GM21825 (cell line): ENCODE measurements at regions not wholly inside any gene's neighbourhood (a gene's known extent, or its start where the extent isn't known, plus 50 kb on each side); places are given as distances from the start of the nearest gene placed in this dataset.
"Not testable (repeated sequence)": the region's sequence is repeated elsewhere in the genome, so short reads cannot be mapped to it uniquely, and the experiment has no call there.

Experiments used
- ATAC-seq: cut with Tn5 transposase; IDR thresholded peaks from one replicate; pipeline ENCODE4 v1.9.1; 2021; ENCODE audit warnings: mild to moderate bottlenecking, moderate library complexity; ENCODE audit not compliant: unreplicated experiment

DNA sequence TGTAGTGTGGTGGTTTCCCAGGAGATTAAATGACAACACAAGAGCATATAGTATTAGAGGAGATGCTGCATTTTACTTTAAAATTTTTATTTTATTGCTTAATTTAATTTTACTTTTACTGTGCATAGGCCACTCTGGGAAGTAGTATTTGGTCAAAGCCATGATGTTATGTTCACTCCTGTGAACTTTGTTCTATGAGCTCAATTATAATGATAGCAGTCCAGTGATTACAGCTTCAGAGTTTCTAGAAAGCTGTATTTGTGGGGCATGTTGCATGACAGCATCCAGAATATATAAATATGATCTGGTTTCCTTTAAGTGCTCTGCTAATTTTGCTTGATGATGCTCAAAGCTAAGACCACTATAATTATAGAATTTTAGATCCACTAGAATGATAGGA lies 338.6 kb downstream of the NSUN3 start:
- ATAC-seq, result no peak

DNA sequence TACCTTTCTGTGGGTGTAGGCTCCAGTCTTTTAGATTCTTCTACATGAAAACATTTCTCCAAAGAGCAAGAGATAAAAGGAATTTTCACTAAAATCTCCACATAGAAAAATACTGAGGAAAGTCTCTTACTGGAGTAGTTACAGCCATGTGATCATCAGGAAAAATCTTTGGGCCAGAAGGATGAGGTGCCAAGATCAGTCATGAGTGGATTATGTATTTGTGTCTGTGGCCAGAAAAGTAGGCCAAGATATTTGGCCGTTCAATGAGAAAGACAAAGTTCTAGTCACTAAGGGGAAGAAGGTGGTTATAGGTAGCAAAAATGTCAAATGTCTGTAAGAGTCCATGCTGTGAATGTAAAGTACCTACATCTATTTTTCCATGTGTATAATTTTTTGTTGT lies 339.3 kb downstream of the NSUN3 start:
- no peak for ATAC-seq

DNA sequence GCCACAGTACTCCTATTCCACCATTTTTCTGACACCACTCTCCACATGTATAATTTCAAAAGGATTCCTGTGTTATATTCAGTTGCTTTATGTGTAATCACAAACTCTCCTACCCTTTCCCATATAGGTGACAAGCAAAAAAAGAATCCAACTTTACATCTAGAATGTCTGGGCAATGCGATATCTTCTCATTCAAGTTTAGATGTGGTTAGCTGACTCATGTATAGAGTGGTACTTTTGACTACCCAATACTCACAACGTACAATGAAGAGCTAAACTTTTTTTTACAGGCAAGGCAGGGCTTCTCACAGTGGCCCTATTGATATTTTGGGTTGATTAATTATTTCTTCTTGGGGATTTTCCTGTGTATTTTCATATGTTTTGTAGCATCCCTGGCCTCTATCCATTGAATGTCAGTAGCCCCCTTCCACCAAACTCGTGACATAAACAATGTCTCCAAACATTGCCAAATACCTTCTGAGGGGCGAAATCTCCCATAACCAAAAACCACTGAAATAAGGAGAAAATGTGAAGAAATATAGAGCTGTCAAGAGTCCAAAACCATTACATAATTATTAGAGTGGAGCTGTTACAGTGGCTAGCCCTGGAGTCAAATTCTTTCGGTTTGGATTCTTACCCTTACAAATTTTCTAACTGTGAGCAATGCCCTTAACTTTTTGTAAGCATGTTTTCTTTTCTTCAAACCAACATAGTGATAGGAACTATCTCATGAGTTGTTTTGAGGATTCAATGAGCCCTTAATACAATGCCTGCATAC lies 342.6 kb downstream of the NSUN3 start:
- no peak for ATAC-seq

DNA sequence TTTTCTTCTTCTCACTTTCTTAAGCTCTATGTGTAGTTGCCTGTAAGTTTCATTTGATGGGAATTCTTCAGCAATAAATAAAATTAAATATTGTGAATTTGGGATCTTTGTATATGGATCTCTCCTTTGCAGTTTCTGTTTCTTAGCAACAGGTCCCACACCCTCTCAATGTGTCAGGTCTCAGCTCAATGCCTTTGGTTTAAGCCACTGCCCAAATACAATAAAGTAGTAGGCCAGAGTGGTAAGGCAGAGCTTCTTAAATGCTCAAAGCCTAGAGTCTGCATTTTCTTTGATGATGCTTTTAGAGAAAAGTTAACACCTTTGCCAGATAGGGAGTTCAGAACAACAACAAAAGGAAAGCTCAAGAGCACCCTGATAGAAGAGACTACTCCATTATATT lies 343.7 kb downstream of the NSUN3 start:
- ATAC-seq, result no peak

DNA sequence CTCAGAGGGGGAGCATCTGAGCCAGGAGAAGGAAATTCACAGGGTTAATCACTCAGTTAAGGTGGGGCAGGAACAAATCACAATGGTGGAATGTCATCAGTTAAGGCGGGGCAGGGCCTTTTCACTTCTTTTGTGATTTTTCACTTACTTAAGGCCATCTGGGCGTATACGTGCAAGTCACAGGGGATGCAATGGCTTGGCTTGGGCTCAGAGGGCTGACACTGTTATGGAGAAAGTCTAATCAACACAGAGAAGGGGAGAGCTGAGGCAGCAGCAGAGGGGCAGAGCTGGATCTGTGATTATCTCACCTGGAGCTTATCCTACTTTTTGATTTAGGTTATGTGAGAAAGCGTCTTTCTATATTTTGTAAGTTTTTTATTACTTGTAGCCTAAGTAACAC lies 350.1 kb downstream of the NSUN3 start:
- ATAC-seq, result not testable (repeated sequence)

DNA sequence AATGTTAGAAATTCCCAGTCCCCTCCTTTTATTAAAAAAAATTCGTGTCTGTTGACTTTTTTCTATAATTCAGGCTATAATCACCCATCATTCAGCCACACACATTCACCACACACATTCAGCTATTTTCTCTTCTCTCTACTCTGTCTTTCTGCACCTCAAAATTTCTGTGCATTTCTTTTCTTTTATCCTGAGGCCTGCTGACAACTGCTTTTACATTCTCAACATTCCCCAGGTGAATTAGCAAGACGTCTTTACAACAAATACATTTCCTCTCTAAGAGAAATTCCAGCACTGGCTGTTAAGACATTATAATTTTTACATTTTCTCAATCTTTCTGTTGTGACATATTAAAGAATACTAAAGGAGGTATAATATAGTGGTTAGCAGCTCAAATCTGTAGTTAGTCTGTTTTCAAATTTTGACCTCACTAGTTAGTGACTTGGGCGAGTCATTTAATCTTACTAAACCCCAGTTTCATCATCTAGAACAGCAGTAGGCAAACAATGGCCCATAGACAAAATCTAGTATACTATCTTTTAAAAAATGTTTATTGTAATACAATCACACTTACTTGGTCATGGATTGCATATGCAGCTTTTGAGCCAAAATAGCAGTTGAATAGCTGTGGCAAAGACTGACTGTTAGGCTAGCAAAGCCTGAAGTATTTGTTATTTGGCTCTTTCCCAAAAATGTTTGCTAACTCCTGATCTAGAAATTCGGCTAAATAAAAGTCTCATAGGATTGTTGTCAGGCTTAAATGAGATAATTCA lies 350.7 kb downstream of the NSUN3 start:
- no peak for ATAC-seq

DNA sequence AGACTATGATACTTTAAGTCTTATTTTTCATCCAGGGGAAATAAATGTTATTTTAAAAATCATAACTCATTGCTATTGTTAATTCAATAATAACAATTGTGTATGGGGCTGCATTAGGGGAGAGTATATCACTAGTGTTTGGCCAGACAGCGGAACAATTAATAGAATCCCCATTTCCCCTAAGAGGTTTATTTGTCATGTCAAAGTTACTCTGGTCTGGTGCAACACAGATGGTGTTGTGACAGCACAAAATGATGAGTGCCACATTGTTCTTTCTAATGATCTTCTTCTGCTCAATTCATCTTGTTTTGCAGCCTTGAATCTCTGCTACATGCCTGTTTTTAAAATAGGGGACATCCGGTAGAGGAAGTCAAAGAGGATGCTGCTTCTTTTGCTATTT lies 351.6 kb downstream of the NSUN3 start:
- no peak for ATAC-seq

DNA sequence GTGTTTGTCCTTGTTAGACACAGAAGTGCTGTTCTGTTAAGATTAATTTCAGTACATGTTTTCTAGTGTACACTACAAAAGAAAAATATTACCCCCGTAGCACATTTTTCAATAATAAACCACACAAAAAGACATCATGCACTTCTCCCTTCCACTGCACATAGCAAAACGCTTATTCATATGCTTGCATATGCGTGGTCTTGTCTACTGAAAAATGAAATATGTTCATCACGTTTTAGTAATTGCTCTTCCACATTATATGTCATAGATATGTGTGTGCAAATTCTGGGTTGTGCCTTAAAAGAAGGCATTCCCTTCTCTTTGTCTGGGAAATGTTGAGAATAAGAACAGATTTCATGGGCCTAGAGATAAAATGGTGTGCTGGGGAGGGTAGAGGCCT lies 353.9 kb downstream of the NSUN3 start:
- no peak for ATAC-seq

DNA sequence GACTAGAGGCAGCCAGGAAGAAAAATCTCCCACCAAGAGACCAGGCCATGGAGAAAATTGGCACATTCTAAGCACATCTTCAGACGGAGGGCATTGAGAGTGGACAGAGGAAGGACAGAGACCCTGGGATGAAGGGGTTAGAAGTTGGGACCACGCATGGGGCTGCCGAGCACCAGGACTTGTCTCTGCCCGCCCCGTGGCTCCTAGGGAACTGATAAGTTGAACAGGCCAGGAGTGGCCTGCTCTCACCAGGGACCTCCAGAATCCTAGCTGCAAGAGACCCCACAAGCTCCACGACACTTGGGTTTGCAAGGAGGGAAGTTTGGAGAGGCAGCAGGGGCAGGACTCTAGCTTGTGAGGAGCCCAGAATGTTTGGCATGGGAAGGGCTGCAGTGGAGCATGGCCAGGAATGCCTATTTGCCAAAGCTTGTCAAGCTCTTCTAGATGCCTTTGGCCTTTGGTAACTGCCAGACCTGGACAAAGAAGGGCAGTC lies 355.1 kb downstream of the NSUN3 start:
- no peak for ATAC-seq

DNA sequence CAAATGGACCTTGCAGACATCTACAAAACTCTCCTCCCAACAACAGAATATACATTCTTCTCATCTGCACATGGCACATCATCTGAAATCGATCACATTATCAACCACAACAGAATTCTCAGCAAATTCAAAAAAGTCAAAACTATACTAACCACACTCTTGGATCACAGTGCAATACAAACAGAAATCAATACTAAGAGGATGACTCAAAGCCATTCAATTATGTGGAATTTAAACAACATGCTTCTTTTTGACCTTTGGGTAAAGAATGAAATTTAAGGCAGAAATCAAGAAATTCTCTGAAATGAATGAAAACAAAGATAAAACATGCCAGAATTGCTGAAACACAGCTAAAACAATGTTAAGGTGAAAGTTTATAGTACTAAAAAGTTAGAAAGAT lies 358.1 kb downstream of the NSUN3 start:
- no peak for ATAC-seq

DNA sequence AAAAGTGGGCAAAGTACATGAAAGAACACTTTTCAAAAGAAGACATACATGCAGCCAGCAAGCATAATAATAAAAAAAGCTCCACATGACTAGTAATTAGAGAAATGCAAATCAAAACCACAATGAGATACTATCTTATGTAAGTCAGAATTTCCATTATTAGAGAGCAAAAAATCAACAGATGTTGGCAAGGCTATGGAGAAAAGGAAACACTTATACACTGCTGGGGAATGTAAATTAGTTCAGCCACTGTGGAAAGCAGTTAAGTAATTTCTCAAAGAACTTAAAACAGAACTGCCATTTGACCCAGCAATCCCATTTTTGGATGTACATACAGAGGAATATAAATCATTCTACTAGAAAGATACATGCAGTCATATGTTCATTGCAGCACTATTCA lies 360.7 kb downstream of the NSUN3 start:
- ATAC-seq, result no peak

DNA sequence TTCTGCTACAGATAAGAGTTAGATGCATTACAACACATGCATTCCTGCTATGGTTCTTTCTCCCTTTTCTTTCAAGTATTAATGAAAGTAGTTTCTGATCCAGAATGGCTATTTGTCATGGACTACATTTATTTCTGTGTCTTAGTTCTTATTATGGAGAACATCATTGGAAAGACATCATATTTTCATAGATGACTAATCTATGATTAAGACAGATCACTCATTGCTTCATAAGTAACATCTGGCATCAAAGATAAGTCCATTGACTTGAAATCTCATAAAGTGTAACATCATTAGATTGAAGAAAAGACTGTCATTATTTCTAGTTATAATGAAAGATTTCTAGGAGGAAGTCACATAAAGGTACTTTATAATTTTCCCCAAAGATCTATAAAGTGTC lies 366.7 kb downstream of the NSUN3 start:
- ATAC-seq, result no peak

DNA sequence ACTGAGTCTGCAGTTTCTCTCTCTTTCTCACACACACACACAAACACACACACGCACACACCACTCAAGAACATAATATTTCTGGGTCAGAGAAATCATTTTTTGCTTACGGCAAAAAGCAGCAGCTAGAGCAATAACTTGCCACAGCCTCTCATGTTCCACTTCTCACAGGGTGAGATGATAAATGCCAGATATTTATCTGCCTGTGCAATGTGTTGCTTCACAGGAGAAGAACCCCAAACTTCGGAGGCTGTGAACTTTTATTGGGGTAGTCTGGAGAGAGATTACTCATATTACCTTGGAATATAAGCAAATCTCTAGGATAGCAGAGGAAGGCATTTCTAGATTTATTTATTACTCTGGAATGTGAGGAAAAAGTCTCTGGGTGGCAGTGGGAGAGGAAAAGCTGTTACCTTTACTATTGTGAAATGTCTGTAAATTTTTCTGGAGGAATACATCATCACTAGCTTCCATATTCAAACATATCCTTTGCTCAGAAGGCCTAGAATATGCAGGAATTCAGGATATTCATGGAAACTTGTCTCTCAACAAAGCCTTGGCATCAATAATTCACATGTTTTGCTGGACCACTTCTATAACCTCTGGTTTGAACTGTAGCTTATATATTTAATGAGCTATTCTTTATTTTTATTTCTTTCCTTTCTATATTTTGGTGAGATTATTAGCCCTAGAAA lies 369.2 kb downstream of the NSUN3 start:
- no peak for ATAC-seq

DNA sequence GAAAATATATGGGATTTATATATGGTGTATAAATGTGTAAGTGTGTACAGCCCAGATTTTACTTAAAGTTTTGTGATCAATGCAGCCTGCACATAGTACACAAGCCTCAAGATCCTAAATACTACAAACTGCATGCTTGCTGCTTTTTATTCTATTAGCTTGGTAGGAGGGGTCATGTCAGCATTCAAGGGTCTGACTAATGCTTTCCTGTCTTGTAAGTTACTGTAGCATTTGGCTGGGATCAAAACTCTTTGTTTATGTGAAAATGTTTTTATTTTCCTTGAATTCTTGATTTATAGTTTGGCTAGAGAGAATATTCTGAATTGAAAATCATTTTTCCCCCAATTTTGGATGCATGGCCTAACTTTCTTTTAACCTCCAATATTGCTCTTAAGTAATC lies 370.9 kb downstream of the NSUN3 start:
- no peak for ATAC-seq

DNA sequence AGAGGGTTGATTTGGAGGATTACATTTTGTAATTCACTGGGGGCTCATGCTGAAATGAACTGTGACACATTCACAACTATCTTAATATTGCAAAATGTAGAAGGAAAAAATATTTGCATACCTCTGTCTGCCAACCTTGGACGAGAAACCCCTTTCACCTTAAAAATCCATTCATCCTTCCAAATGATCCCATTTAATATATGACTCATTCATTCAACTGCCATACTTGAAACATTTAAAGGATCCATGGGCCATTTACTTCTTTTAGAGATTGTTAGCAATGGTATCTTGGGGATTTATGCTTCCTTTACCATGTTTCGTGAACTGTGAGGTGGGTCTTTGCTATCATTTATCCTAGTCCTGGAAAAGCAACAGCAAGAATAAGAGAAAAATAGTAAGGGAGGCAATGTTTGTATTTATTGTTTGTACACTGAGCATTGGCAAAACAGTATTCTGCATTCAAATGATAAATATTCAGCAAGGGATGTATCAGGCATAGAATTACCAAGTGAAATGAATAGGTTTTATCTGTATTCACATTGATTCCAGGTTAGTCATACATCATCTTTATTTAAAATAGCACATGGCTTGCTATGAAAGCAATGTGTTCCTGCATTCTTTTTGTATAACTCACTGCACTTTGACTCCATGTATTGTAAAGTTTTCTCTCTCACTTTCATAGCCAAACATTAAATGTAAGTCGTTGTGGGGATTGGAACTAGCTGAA lies 378.1 kb downstream of the NSUN3 start:
- no peak for ATAC-seq

DNA sequence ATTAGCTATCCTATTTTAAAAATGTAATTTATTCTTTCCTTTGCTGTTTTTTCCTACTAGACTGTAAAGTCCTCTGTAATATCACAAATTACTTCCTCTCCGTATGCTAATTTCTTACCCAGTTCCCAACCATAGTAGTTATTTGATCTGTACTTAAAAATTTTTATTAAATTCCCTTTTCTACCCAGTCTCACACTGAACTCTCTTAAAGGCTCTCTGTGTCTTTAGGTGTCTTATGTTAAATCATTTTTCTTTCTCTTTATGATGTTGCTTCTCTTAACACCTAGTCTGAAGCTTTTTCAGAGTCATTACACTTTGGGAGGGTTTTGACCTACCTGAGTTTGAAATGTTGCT lies 378.6 kb downstream of the NSUN3 start:
- ATAC-seq, result no peak

DNA sequence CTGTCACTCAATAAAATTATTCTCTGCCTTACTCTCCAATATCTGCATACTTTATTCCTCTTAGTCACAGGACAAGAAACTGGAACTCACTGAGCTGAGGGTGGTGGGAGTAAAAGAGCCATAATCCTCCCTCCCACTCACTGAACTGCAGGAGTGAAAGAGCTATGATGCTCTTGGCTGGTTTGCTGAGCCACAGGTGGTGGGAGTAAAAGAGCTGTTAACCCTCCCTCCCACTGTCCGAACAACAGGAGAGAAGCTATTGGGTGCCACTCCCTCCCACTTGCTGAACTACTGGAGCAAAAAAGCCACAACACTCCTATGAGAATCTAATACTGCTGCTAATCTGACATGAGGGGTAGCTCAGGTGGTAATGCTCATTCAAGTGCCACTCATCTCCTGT lies 391.0 kb downstream of the NSUN3 start:
- no peak for ATAC-seq

DNA sequence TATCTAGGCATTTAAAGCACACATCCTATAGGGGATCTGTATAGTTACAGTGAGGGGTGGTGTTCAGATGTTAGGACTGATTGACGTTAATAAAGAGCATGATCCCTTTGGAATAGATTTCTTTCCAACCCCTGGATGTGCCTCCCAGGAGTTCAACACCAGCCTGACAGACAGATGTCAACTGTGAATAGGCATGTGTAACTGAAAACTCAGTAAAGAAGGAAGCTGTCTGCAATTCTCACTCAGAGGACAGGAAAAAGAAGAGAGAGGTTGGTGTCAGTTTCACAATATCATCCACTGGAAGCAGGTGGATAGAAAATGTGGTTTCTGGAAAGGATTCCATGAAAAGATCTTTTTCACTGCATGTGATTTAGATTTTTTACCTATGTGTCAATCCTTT lies 396.3 kb downstream of the NSUN3 start:
- ATAC-seq, result no peak

DNA sequence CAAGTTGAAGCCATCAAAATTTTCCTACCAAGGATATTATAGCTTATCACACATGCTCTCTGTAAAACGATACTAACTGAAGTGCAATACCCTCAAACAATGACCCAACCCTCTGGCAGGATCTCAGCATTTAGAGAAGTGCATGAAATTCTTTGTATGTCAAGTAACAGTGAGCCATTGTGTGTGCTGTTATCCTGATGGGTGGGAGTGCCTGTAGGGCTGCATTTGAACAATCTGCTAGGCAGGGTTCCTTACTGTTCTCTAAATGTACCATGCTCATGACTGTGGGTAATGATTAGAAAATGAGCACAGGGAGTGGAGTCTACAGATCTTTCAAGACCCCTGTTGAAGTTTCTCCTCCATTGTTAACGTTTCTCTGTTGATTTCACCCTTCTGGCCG lies 398.1 kb downstream of the NSUN3 start:
- ATAC-seq, result no peak

DNA sequence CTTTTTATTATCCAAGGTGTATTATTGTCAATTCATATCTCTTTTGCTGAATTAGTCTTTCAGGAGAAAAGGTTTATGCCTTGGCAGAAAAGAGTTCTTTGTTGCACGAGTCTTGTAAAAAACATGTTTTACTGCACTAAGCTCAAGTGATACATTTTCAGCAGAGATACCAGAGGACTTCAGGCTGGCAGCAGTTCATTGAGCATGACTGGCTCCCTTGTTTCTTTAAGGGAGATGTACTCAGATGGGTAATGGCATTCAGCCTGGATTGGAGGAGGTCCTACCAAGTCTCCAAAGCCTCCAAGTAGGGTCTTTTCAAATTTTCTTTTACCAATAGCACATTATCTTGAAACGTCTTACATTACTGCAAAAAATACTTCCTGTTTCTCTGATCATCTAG lies 400.1 kb downstream of the NSUN3 start:
- ATAC-seq, result no peak

DNA sequence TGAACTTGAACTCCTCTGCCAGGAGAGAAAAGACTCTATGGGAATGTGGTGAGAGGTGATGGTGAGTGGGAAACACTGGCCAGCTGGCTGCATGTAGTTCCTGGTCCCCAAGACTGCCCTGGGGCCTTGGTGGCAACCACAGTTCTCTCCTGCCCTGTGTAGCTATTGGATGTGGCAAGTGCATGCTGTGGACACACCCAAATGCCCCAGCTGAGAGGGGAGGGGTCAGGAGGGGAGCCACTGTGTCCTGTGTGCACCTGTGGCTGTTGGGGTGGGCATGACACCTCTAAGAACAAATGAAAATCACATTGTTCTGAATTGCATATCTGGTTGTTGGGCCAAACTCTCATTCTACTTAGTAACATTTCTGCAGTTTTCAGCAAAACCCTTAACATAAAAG lies 409.6 kb downstream of the NSUN3 start:
- ATAC-seq, result no peak
